GM13977 (cell line): ENCODE measurements at regions not wholly inside any gene's neighbourhood (a gene's known extent, or its start where the extent isn't known, plus 50 kb on each side); places are given as distances from the start of the nearest gene placed in this dataset.

ENCODE experiments used
- DNase-seq: peaks from one replicate; pipeline ENCODE4 v3.0.0; 2012; ENCODE audit warnings: low spot score
- CTCF ChIP-seq: IDR thresholded peaks from 2 replicates; pipeline ENCODE4 v1.5.1; 2012; ENCODE audit warnings: mild to moderate bottlenecking, control low read depth; ENCODE audit not compliant: insufficient read depth; ENCODE audit errors: extremely low read depth, missing control alignments
- in situ Hi-C: fragments of 300-500 bp; cut with MboI; formaldehyde crosslinking; loops from one replicate; pipeline ENCODE4 v1.12.0; 2022; ENCODE audit warnings: low sequenced_read_pairs, low pct_unique_long_range_greater_than_20kb, mixed read lengths, inconsistent platforms; ENCODE audit not compliant: unreplicated experiment

- in situ Hi-C loops = no loop called here
- no peak for DNase-seq
Observed at GRCh38 chr5:93151121-93151520, 429.9 kb downstream of the NR2F1-AS1 start.

DNA sequence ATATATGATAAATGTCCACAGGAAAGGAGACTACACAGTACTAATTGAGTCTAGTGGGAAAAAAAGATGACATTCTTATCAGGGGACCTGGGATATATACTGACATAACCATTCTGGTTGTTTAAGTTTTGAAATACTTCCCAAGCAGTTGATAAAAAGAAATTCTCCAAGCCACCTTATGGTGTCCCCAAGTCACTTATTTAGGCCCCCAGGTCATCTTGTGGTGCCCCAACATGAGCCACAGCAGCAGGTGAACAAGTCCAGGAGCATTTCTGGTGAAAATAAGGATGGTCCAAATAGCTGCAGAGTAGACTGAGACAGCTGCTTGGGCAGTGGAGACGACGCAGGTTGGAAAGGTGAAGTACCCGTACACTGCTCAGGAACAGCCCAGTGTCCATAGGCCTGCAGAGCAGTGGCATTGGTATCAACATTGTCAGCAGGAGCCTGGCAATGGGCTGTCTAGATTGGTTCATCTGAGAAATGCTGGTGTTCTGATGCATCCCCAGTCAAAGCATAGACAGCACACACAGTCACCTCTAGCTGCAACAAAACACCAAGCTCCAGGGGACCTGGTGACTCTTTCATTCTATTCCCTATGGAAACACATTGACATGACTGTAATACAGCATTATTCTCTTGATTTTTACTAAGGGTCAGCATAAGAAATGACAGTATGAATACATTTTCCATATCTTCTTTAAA is 430.6 kb downstream of the NR2F1-AS1 start:
- TF ChIP-seq CTCF = no peak
- no peak for DNase-seq
- in situ Hi-C loops = no loop called here

More at GRCh38 chr5:93151121-93151520, 429.9 kb downstream of the NR2F1-AS1 start:
- TF ChIP-seq CTCF = no peak

DNA sequence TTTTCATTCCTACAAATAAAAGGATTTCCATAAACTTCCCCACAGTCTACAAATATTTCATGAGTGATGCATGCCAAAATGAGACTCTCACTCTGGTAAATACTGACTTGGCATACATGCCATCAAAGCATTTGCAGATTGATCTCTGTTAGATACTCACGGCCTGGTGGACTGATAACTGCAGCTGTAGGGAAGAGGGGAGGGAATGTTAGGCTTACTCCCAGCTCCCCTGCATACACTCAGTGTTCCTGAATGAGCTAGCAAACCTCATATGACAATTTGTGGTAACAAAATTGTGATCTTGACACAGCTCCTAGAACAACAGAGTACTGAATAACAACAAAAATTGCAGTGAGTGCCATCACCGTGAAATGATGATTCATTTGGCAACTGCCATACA is 435.3 kb downstream of the NR2F1-AS1 start:
- no peak for DNase-seq
- TF ChIP-seq CTCF = no peak
- in situ Hi-C loops = no loop called here

GRCh38 chr5:93145019-93145418 is 436.0 kb downstream of the NR2F1-AS1 start:
- no peak for TF ChIP-seq CTCF
- in situ Hi-C loops = no loop called here
- no peak for DNase-seq

GRCh38 chr5:93141969-93142368 is 439.1 kb downstream of the NR2F1-AS1 start:
- TF ChIP-seq CTCF = no peak
- DNase-seq = no peak
- in situ Hi-C loops = no loop called here

- DNase-seq = no peak
- in situ Hi-C loops = no loop called here
- no peak for TF ChIP-seq CTCF
Observed at GRCh38 chr5:93130624-93131490, 450.2 kb downstream of the NR2F1-AS1 start.
